Activated CD4-positive, alpha-beta memory T cell treated with anti-CD3 and anti-CD28 coated beads, Interleukin-2, amount 10 ng/mL, durations not matched to agents 7 days and 5 days (primary cell): ENCODE measurements at regions not wholly inside any gene's neighbourhood (a gene's known extent, or its start where the extent isn't known, plus 50 kb on each side); places are given as distances from the start of the nearest gene placed in this dataset.

Source experiments
- CTCF ChIA-PET: fragments of 350-600 bp; sonication (Branson Sonifier 250); formaldehyde crosslinking; loops from one replicate; lab custom pipeline; 2021; ENCODE audit warnings: antibody characterized with exemption, inconsistent platforms; lab: Charles Lee
- POLR2A ChIA-PET: fragments of 350-600 bp; sonication (Branson Sonifier 250); formaldehyde crosslinking; loops from one replicate; lab custom pipeline; 2021; ENCODE audit warnings: antibody characterized with exemption; lab: Charles Lee
- DNase-seq: peaks from one replicate; pipeline ENCODE4 v3.0.0-alpha.2; 2020
- H3K27ac Mint-ChIP-seq: one replicate; pipeline ENCODE4 v1.8.0; 2021; ENCODE audit warnings: mild to moderate bottlenecking, mixed read lengths
- H3K27me3 Mint-ChIP-seq: one replicate; pipeline ENCODE4 v1.8.0; 2021; ENCODE audit warnings: mixed read lengths
- H3K36me3 Mint-ChIP-seq: one replicate; pipeline ENCODE4 v1.8.0; 2021; ENCODE audit warnings: low read depth, mixed read lengths
- H3K4me1 Mint-ChIP-seq: one replicate; pipeline ENCODE4 v1.8.0; 2021; ENCODE audit warnings: mixed read lengths
- H3K4me3 Mint-ChIP-seq: one replicate; pipeline ENCODE4 v1.8.0; 2021; ENCODE audit warnings: mild to moderate bottlenecking, mixed read lengths
- H3K9me3 Mint-ChIP-seq: one replicate; pipeline ENCODE4 v1.8.0; 2021; ENCODE audit warnings: mixed read lengths

DNA sequence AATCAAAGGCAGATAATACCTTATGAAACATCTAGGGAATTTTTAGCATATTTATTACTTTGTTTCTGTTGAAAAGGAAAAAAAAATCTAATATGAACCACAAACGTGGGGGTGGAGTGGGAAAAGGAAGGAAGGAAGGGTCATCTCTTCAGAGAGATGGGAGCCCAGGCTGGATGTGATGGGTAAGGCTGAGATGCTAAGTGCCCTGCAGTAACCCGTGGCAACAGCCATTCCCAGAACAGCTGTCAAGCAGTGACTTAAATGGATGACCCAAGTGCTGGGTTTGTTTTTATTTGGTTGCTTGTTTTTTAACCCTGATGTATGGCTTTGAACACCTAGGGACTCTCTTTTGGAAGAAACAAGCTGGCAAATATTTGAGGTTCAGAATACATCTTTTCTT is 50.7 kb upstream of the KLF7 start:
- Mint-ChIP-seq H3K36me3 (no peaks in the 10 kb centered on the region), H3K9me3 (no peaks in the 10 kb centered on the region), H3K27me3 (peaks cover 13% of the 10 kb centered on the region), H3K4me3 (no peak overlapping the region), H3K27ac (no peak overlapping the region), H3K4me1 (no peaks in the 10 kb centered on the region)
- ChIA-PET CTCF (no interaction called here), POLR2A (no interaction called here)
- no peak for DNase-seq

DNA sequence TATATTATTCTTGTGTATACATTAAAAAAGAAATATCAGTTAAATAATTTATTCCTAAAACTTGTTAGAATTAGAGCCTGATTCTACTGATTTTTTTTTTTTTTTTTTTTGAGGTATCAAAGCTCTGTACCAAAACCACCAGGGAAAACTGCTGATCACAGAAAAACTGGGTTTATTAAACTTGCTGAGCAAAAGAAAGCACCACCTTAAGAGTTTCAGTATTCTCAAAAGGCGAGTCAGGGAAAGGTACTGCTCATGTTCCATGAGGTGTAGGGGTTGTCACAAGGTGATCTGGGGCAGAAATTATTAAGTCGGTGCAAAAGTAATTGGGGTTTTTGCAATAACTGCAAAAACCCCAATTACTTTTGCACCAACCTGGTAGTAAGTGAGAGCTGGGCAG is 51.7 kb upstream of the KLF7 start:
- POLR2A ChIA-PET = no interaction called here
- DNase-seq = no peak
- Mint-ChIP-seq H3K27me3 (peaks cover 13% of the 10 kb centered on the region), H3K27ac (no peak overlapping the region), H3K4me3 (no peak overlapping the region), H3K4me1 (peaks cover 1% of the 10 kb centered on the region), H3K36me3 (no peaks in the 10 kb centered on the region), H3K9me3 (no peaks in the 10 kb centered on the region)
- CTCF ChIA-PET = no interaction called here

DNA sequence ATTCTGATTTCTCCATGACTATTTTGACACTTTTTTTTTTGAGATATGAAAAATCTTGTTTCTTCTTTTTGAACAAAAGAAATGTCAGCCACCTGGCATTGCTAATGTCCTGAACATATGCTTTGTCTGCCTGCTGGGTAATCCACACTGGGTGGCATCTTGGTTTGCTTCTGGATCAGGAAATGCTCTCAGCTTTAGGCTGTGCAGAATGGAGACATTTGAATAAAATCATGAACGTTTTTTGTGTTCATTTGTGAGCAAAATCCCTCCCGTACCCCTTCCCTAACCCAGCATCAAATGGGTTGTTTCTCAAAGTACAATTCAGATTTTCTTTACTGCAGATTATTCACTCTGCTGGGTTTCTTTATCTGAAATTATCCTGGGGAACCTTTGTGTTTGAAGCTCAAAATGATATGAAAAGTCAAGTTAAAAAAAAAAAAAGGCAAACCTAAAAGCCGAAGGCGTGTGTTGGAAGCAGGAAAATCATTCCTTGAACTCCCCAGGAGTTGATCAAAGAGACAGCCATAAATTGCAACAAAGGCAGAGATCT is 53.4 kb upstream of the KLF7 start:
- peaks cover 11% of the 10 kb centered on the region for H3K4me1 Mint-ChIP-seq
- H3K36me3 Mint-ChIP-seq = no peaks in the 10 kb centered on the region
- H3K9me3 Mint-ChIP-seq = no peaks in the 10 kb centered on the region
- ChIA-PET CTCF (no interaction called here), POLR2A (interaction anchor here (1.3 kb wide), 1 partner anchor 52 kb away, joined by 4 read pairs; no protein-coding TSS in a partner anchor)
- H3K27ac Mint-ChIP-seq = no peak overlapping the region
- DNase-seq = no peak
- H3K27me3 Mint-ChIP-seq = peaks cover 13% of the 10 kb centered on the region
- H3K4me3 Mint-ChIP-seq = no peak overlapping the region

DNA sequence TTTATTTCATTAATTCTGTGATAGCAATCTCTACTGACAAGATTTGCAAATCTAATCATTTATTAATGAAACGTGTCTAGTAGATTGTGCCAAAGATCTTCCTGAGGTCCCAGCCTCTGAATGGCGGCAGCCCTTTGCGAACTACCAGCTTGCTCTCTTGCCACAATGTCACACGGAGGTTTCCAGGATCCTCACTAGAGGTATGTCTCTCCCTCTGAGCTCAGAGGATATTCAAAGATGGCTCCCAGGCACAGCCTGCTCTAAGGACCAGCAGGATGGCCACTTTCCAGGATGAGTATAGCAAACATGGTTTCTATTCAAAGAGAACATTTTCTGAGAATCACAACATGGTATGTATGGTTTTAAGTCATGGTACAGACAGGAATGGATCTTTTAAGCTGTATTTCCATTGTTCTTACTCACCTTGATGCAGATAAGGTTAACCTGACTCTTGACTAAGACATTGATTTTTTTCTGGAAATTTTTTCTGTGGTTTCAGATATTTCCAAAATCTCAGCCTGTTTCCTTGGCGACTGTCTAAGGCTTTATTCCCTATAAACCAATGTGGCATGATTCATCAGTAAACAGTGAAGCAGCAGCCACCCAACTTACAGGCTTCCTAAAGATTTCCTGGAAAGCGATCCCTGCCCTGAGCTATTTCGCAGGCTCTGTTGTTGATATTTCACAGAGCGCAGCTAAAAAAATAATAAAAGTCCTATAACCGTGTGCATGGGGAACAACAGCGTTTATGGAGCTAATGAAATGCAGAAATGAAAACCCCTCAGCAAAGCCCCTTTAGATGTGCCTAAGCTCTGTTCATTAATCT is 54.1 kb upstream of the KLF7 start:
- CTCF ChIA-PET = interaction anchor here (1.0 kb wide), 1 partner anchor 54 kb away, joined by 3 read pairs; the partner anchor contains the start of gene KLF7
- DNase-seq = no peak
- peaks cover 18% of the 10 kb centered on the region for H3K4me1 Mint-ChIP-seq
- no peak overlapping the region for H3K27ac Mint-ChIP-seq
- no peaks in the 10 kb centered on the region for H3K36me3 Mint-ChIP-seq
- no peak overlapping the region for H3K4me3 Mint-ChIP-seq
- H3K9me3 Mint-ChIP-seq = no peaks in the 10 kb centered on the region
- POLR2A ChIA-PET = interaction anchor here (1.3 kb wide), 1 partner anchor 53 kb away, joined by 4 read pairs; no protein-coding TSS in a partner anchor
- peaks cover 13% of the 10 kb centered on the region for H3K27me3 Mint-ChIP-seq

DNA sequence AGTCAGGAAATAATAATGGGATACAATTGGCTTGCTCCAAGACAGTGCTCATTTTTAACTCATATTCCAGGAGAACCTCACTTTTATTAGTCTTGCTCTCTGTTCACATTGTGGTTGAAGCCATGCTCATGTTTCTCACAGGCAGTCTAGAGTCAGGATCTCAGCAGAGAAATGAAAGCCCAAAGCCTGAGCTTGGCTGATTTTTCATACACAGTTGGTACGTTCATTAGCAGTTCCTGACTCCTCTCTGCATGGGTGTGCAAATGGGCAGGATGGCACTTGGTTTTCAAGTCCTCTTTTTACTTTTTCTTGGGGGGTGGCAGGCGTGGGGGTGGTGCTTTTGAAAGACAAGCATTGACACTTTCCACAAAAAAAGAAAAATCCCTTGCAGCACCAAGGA is 56.0 kb upstream of the KLF7 start:
- no peak for DNase-seq
- peaks cover 8% of the 10 kb centered on the region for H3K27me3 Mint-ChIP-seq
- H3K4me3 Mint-ChIP-seq = no peak overlapping the region
- H3K4me1 Mint-ChIP-seq = peaks cover 34% of the 10 kb centered on the region
- CTCF ChIA-PET = no interaction called here
- no peak overlapping the region for H3K27ac Mint-ChIP-seq
- no peaks in the 10 kb centered on the region for H3K36me3 Mint-ChIP-seq
- POLR2A ChIA-PET = interaction anchor here (1.5 kb wide), 1 partner anchor 78 kb away, joined by 4 read pairs; no protein-coding TSS in a partner anchor
- no peaks in the 10 kb centered on the region for H3K9me3 Mint-ChIP-seq

DNA sequence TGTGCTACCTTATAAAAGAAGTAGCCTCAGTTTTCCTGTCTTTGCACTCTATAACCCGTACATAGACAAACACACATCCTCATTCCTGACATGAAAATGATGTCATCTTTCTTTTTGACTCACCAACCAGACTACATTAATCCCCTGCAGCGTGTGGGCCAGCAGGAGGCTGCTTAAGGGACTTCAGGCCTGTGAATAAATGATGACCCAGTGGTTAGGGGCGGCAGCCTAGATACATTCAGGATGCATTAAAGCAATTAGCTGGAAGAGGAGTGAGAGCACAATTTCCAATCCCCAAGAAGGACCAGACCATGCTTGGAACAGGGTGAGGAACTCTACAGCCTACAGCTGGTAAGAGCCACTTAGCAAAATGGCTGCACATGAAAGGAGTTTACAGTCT is 57.3 kb upstream of the KLF7 start:
- Mint-ChIP-seq H3K4me1 (peaks cover 37% of the 10 kb centered on the region), H3K27me3 (peaks cover 8% of the 10 kb centered on the region), H3K27ac (no peak overlapping the region), H3K4me3 (no peak overlapping the region), H3K36me3 (no peaks in the 10 kb centered on the region), H3K9me3 (no peaks in the 10 kb centered on the region)
- no peak for DNase-seq
- CTCF ChIA-PET = no interaction called here
- POLR2A ChIA-PET = interaction anchor here (1.5 kb wide), 1 partner anchor 79 kb away, joined by 4 read pairs; no protein-coding TSS in a partner anchor

DNA sequence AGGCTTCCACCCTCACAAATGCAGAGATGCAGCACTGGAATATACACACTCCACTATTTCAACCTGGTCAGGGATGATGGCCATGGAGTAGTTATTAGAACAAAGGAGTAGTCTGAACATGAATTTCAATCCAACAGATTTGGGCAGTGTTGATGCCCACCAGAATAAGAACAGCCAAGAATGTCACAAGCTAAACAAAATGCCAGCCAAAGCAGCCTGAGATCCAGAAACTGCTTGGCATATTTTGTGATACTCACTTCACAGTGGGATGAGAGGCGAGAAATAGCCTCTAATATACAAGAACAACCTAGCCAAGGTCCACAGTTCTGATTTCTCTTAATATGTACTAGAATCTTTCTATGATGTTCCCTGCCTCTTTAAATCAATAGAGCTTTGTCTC is 58.6 kb upstream of the KLF7 start:
- no peaks in the 10 kb centered on the region for H3K9me3 Mint-ChIP-seq
- no peak overlapping the region for H3K4me3 Mint-ChIP-seq
- ChIA-PET CTCF (interaction anchor here (0.6 kb wide), 1 partner anchor 279 kb away, joined by 3 read pairs; no protein-coding TSS in a partner anchor), POLR2A (interaction anchor here (0.8 kb wide), 1 partner anchor 15 kb away, joined by 3 read pairs; no protein-coding TSS in a partner anchor)
- peaks cover 6% of the 10 kb centered on the region for H3K27me3 Mint-ChIP-seq
- H3K27ac Mint-ChIP-seq = no peak overlapping the region
- no peaks in the 10 kb centered on the region for H3K36me3 Mint-ChIP-seq
- H3K4me1 Mint-ChIP-seq = peaks cover 37% of the 10 kb centered on the region
- DNase-seq = no peak

DNA sequence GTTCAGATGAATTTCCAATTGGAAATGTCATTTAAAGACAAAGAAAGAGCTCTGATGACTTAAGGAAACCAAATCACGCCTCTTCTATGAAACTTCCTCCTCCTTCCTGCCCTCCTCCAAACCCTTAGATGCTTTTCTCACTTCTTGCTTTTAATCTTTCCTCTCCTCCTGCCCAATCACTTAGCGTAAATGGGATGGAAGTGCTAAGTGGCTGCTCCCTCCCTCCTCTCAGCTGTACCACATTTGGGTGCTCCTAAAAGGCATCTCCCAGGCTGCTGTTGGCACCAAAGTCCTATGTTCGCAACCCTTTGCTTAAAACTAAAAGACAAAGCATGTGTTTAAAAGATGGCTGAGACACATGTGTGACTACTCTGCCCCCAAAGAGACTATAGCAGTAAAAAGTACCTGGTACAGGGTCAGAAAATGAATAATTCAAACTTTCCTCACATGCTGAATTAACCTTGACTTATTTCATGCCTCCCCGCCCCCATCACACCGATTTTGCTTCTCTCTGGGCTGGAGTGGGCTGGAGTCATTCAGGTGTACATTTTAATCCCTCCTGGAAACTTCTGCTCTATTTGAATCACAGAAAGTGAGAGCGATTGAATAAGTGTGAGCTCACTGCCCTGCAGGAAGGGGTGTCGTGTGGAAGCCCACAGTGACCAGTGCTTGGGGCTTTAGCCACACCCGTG is 59.2 kb upstream of the KLF7 start:
- Mint-ChIP-seq H3K27ac (no peak overlapping the region), H3K4me1 (peaks cover 37% of the 10 kb centered on the region), H3K36me3 (no peaks in the 10 kb centered on the region), H3K27me3 (peaks cover 4% of the 10 kb centered on the region), H3K9me3 (no peaks in the 10 kb centered on the region), H3K4me3 (no peak overlapping the region)
- ChIA-PET POLR2A (interaction anchor here (0.8 kb wide), 1 partner anchor 15 kb away, joined by 3 read pairs; no protein-coding TSS in a partner anchor), CTCF (no interaction called here)
- no peak for DNase-seq

DNA sequence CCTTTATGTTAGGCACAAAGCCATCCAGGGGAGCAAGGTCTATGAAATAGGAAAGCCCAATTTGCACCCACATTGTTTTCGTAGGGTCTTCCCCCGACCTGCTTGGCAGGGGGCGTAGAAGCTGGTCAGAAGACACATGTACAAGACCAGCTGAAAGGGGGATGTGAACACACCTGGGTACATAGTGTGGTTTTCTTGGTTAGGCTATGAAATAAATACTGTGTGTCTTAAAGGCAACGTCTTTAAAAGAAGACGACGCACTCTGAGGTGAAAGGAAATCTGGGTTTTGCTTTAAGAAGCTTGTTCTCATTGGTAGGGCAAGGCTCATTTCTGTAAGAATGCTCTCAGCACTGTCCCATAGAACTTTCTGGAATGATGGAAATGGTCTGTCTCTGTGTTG is 60.0 kb upstream of the KLF7 start:
- POLR2A ChIA-PET = interaction anchor here (1.2 kb wide), 1 partner anchor 60 kb away, joined by 3 read pairs; the partner anchor contains the start of gene KLF7
- Mint-ChIP-seq H3K27me3 (peaks cover 4% of the 10 kb centered on the region), H3K27ac (no peak overlapping the region), H3K4me3 (no peak overlapping the region), H3K9me3 (no peaks in the 10 kb centered on the region), H3K36me3 (no peaks in the 10 kb centered on the region), H3K4me1 (peaks cover 43% of the 10 kb centered on the region)
- CTCF ChIA-PET = interaction anchor here (0.6 to 1.2 kb wide), 2 partner anchors 179 to 315 kb away, joined by 3 to 5 read pairs; no protein-coding TSS in a partner anchor
- no peak for DNase-seq

DNA sequence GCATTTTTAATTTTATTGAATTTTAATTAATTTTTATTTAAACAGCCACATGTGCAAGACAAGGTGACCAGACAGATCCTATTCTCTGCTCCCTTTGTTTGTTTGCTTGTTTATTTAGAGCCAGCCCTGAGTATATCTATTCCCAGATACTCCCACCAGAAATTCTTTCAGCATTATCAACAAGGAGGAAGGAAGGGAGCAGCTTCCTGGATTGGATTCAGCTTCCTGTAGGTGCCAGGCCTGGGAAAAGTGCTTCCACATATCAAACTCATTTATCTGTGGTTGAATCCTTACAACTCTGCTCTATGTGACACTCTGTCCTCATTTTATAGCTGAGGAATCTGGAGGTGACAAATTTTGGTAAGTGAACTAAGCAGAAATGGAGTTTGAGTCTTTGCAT is 60.5 kb upstream of the KLF7 start:
- CTCF ChIA-PET = interaction anchor here (1.2 kb wide), 1 partner anchor 179 kb away, joined by 3 read pairs; no protein-coding TSS in a partner anchor
- H3K4me1 Mint-ChIP-seq = peaks cover 47% of the 10 kb centered on the region
- no peaks in the 10 kb centered on the region for H3K9me3 Mint-ChIP-seq
- H3K4me3 Mint-ChIP-seq = no peak overlapping the region
- no peak for DNase-seq
- peaks cover 4% of the 10 kb centered on the region for H3K27me3 Mint-ChIP-seq
- H3K27ac Mint-ChIP-seq = no peak overlapping the region
- no peaks in the 10 kb centered on the region for H3K36me3 Mint-ChIP-seq
- POLR2A ChIA-PET = interaction anchor here (1.2 kb wide), 1 partner anchor 60 kb away, joined by 3 read pairs; the partner anchor contains the start of gene KLF7

DNA sequence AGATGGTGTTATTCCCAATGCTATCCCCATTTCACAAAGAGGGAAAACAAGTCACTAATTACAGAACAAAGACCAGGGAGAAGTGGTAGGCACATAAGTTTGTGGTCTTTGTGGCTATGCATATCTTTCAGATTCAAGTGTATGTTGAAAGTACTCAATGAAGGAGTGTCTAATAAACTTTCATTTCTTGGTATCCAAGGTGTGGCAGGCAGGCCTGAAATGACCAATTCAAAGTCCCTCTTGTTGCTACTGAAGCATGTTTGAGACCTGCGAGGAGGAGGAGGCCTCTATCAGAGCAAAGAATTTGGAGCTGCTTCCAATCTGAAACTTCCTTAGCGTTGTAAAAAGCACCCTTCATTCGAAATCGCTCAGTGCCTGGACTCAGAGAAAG is 60.9 kb upstream of the KLF7 start:
- peaks cover 2% of the 10 kb centered on the region for H3K27me3 Mint-ChIP-seq
- no peaks in the 10 kb centered on the region for H3K9me3 Mint-ChIP-seq
- DNase-seq = no peak
- POLR2A ChIA-PET = interaction anchor here (1.2 kb wide), 1 partner anchor 60 kb away, joined by 3 read pairs; the partner anchor contains the start of gene KLF7
- no peaks in the 10 kb centered on the region for H3K36me3 Mint-ChIP-seq
- no peak overlapping the region for H3K4me3 Mint-ChIP-seq
- H3K4me1 Mint-ChIP-seq = peaks cover 51% of the 10 kb centered on the region
- no peak overlapping the region for H3K27ac Mint-ChIP-seq
- CTCF ChIA-PET = interaction anchor here (1.2 kb wide), 1 partner anchor 180 kb away, joined by 3 read pairs; no protein-coding TSS in a partner anchor

DNA sequence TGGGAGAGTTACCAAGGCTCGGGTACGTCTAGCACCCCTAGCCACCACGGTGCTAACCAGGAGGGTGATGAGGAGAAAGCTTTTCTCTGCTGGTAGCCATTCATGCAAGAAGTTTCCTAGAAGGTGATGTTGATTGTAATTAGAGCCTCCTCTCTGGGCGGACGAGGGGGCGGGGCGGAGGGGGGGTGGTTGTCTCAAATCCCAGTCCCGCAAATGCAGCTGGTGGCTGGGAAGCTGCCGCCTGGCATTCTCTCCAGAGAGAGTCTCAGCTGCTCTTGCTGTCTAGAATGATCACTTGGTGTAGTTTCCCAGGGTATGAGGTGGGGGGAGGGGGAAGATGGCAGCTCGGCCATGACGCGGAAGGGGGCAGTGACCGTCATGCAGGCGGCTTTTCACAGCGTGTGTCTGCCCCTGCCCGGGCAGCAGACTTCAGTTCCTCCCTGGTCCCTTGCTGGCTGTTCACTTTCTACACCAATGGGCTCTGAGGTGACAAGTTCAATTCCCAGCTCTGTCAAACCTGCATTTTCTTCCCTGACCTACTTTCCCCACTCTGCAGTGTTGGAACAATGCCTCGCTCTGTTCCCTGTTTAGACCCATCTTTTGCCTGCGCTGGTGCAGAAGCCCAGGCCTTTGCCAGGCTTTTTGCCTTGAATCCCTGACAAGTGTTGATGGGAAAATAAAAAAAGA is 61.5 kb upstream of the KLF7 start:
- CTCF ChIA-PET = no interaction called here

More for the DNA sequence above, 61.5 kb upstream of the KLF7 start:
- H3K9me3 Mint-ChIP-seq = no peaks in the 10 kb centered on the region
- no peak overlapping the region for H3K4me3 Mint-ChIP-seq
- POLR2A ChIA-PET = interaction anchor here (1.2 kb wide), 1 partner anchor 61 kb away, joined by 3 read pairs; the partner anchor contains the start of gene KLF7
- peaks cover 2% of the 10 kb centered on the region for H3K27me3 Mint-ChIP-seq
- H3K36me3 Mint-ChIP-seq = no peaks in the 10 kb centered on the region
- peaks cover 52% of the 10 kb centered on the region for H3K4me1 Mint-ChIP-seq
- H3K27ac Mint-ChIP-seq = no peak overlapping the region
- DNase-seq = no peak
